Smooth muscle cell (in vitro differentiated cells): ENCODE measurements at regions not wholly inside any gene's neighbourhood (a gene's known extent, or its start where the extent isn't known, plus 50 kb on each side); places are given as distances from the start of the nearest gene placed in this dataset.
"Not testable (repeated sequence)": the region's sequence is repeated elsewhere in the genome, so short reads cannot be mapped to it uniquely, and the experiment has no call there.

ENCODE experiments used
- DNase-seq: peaks from one replicate; lab custom pipeline; 2025; ENCODE audit not compliant: unreplicated experiment; lab: John Stamatoyannopoulos, UW
- H2AFZ ChIP-seq: fragments of 200-600 bp; sonication (generic); 2 replicates; pipeline ENCODE4 v1.6.0; 2016; ENCODE audit warnings: antibody characterized with exemption, low read depth, mild to moderate bottlenecking
- H3F3A ChIP-seq: fragments of 200-600 bp; sonication (generic); 2 replicates; pipeline ENCODE4 v1.6.0; 2017; ENCODE audit warnings: antibody characterized with exemption, low read depth
- H3K27ac ChIP-seq: fragments of 200-600 bp; sonication (generic); 2 replicates; pipeline ENCODE4 v1.5.1; 2016; ENCODE audit warnings: low read depth, mild to moderate bottlenecking
- H3K27me3 ChIP-seq: fragments of 200-600 bp; sonication (generic); 2 replicates; pipeline ENCODE4 v1.6.1; 2016; ENCODE audit warnings: low read depth, mild to moderate bottlenecking
- H3K36me3 ChIP-seq: fragments of 200-600 bp; sonication (generic); 2 replicates; pipeline ENCODE4 v1.5.1; 2016; ENCODE audit warnings: low read depth
- H3K4me1 ChIP-seq: fragments of 200-600 bp; sonication (generic); 2 replicates; pipeline ENCODE4 v1.5.1; 2016; ENCODE audit warnings: low read depth
- H3K4me2 ChIP-seq: fragments of 200-600 bp; sonication (generic); 2 replicates; pipeline ENCODE4 v1.6.0; 2016; ENCODE audit warnings: mild to moderate bottlenecking
- H3K4me3 ChIP-seq: fragments of 200-600 bp; sonication (generic); 2 replicates; pipeline ENCODE4 v1.5.1; 2016; ENCODE audit warnings: mild to moderate bottlenecking
- H3K79me2 ChIP-seq: fragments of 200-600 bp; sonication (generic); 2 replicates; pipeline ENCODE4 v1.6.0; 2016; ENCODE audit warnings: low read depth, mild to moderate bottlenecking
- H3K9ac ChIP-seq: fragments of 200-600 bp; sonication (generic); 2 replicates; pipeline ENCODE4 v1.6.0; 2016; ENCODE audit warnings: low read depth
- H3K9me3 ChIP-seq: fragments of 200-600 bp; sonication (generic); replicated peaks from 2 replicates; pipeline ENCODE4 v1.5.1; 2016; ENCODE audit warnings: low read depth
- H4K20me1 ChIP-seq: fragments of 200-600 bp; sonication (generic); 2 replicates; pipeline ENCODE4 v1.6.0; 2016; ENCODE audit warnings: low read depth
- WGBS: methylation state at CpG from one replicate; pipeline ENCODE4 v1.1.7; 2016; ENCODE audit warnings: low lambda C conversion rate; 5-methylcytosine and 5-hydroxymethylcytosine counted together
- TF ChIP-seq, protein P1 (sequence below): fragments of 200-600 bp; sonication (generic); IDR thresholded peaks from 2 replicates; pipeline ENCODE4 v1.5.1; 2017; ENCODE audit warnings: borderline replicate concordance, mild to moderate bottlenecking, antibody characterized with exemption; ENCODE audit not compliant: insufficient read depth, poor library complexity, severe bottlenecking

DNA sequence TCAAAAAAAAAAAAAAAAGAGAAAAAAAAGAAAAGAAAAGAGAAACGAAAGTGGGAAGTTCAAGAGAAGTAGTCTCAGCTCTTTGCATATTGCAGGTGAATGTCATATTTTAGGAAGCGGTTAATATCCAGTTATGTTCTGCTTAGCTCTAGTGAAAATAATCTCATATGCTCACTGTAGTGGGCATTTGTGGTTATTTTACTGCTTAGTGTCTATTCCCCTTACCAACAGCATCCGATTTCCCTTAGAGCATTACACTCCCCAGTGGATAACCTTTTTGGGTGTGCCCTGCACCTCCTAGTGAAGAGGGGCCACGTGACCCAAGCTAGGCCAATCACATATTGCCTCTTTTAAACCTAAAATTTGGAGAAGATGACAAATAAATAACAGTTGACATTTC lies 111.2 kb upstream of the ZNF827 start:
- Histone ChIP-seq H4K20me1 (no peaks in the 10 kb centered on the region), H2AFZ (no peak overlapping the region), H3K27me3 (no peaks in the 10 kb centered on the region), H3K79me2 (no peaks in the 10 kb centered on the region), H3K36me3 (no peaks in the 10 kb centered on the region), H3K4me1 (no peaks in the 10 kb centered on the region), H3K9me3 (no peaks in the 10 kb centered on the region), H3K4me2 (no peak overlapping the region), H3K4me3 (no peak overlapping the region), H3F3A (no peaks in the 10 kb centered on the region), H3K9ac (no peak overlapping the region), H3K27ac (no peak overlapping the region)
- WGBS, result 92% methylated on average over 4 of the region's 4 CpGs
- no peak for DNase-seq
- TF ChIP-seq, protein P1, sequence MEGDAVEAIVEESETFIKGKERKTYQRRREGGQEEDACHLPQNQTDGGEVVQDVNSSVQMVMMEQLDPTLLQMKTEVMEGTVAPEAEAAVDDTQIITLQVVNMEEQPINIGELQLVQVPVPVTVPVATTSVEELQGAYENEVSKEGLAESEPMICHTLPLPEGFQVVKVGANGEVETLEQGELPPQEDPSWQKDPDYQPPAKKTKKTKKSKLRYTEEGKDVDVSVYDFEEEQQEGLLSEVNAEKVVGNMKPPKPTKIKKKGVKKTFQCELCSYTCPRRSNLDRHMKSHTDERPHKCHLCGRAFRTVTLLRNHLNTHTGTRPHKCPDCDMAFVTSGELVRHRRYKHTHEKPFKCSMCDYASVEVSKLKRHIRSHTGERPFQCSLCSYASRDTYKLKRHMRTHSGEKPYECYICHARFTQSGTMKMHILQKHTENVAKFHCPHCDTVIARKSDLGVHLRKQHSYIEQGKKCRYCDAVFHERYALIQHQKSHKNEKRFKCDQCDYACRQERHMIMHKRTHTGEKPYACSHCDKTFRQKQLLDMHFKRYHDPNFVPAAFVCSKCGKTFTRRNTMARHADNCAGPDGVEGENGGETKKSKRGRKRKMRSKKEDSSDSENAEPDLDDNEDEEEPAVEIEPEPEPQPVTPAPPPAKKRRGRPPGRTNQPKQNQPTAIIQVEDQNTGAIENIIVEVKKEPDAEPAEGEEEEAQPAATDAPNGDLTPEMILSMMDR, result no peak

DNA sequence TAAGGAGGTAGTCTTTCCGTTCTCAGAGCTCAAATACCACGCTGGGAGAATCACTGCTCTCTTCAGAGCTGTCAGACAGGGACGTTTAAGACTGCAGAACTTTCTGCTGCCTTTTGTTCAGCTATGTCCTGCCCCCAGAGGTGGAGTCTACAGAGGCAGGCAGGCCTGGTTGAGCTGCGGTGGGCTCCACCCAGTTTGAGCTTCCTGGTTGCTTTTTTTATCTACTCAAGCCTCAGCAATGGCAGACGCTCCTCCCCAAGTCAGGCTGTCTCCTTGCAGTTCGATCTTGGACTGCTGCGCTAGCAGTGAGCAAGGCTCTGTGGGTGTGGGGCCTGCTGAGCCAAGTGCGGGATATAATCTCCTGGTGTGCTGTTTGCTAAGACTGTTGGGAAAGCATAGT lies 109.1 kb upstream of the ZNF827 start:
- H3K79me2 ChIP-seq, H3K9ac ChIP-seq, DNase-seq, H3K27ac ChIP-seq, H3K4me1 ChIP-seq, H3K4me3 ChIP-seq, H4K20me1 ChIP-seq, H3K27me3 ChIP-seq, H2AFZ ChIP-seq, H3K9me3 ChIP-seq, H3K36me3 ChIP-seq, H3K4me2 ChIP-seq, H3F3A ChIP-seq: not testable (repeated sequence)
- 80% methylated on average over 8 of the region's 8 CpGs for whole genome bisulfite sequencing

DNA sequence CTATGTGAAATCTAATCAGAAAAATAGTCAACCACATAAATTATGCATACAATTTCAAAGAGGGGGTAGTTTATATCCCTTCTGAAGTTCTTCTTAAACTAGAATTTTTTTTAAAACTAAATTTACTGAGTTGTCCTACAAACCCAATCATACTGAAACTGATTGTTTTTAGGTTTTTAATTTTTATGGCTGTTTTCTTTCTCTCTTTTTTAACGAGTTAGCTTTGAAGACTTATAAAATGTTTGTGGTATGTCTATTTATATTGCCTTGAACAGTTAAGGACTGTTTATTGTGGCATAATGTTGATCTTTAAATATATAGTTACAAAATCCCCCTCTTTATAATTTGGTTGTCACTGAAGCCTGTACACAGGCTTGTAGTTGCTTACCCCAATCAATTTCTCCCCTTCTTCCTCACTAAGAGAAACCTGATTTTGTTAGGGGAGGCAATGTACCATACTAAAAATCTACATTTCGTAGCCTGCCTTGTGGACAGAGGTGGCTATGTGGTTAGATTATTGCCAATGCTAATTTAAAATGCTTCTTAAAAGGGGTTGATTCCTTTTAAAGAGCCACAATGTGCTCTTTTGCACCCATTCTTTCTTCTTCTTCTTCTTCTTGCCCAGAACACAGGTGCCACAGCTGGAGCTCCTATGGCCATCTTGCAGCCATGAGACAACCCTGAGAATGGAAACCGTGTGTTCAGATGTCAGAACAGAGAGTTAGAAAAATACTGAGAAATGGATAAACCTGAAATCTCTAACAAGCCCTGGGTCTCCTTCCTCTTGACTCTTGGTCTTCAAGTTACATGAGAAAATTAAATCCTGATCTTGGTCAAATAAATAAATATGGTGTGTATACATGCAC lies 102.7 kb upstream of the ZNF827 start:
- no peak overlapping the region for H2AFZ ChIP-seq
- H4K20me1 ChIP-seq, result no peaks in the 10 kb centered on the region
- no peak overlapping the region for H3K27ac ChIP-seq
- no peaks in the 10 kb centered on the region for H3K79me2 ChIP-seq
- TF ChIP-seq, protein P1, result no peak
- no peak overlapping the region for H3K9ac ChIP-seq
- no peaks in the 10 kb centered on the region for H3K4me1 ChIP-seq
- H3F3A ChIP-seq, result no peaks in the 10 kb centered on the region
- H3K9me3 ChIP-seq, result no peaks in the 10 kb centered on the region
- no peak for DNase-seq
- no peaks in the 10 kb centered on the region for H3K27me3 ChIP-seq
- no peak overlapping the region for H3K4me2 ChIP-seq
- 85% methylated on average over 3 of the region's 3 CpGs for WGBS
- no peak overlapping the region for H3K4me3 ChIP-seq
- no peaks in the 10 kb centered on the region for H3K36me3 ChIP-seq

DNA sequence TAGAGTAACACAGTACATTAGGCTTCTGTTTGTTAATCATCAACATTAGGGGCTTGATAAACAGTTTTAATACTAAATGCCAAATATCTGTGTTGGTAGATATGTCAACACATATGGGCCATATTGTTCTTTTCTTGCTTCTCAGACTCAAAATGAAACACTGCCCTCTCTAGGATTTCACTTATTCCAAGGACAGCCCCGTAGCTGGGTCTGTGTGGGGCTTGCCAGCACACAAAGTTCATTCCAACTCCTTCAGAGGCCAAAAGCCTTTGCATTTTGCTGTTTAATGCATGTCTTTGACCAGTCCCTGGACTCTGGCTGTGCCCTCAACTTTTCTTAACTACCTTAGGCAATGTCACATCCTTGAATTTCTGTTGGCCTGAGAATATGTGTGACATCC lies 102.0 kb upstream of the ZNF827 start:
- Histone ChIP-seq H4K20me1 (no peaks in the 10 kb centered on the region), H3K27ac (no peak overlapping the region), H3K36me3 (no peaks in the 10 kb centered on the region), H3K79me2 (no peaks in the 10 kb centered on the region), H3K4me2 (no peak overlapping the region), H3K9me3 (no peaks in the 10 kb centered on the region), H2AFZ (no peak overlapping the region), H3K4me3 (no peak overlapping the region), H3K4me1 (no peaks in the 10 kb centered on the region), H3K27me3 (no peaks in the 10 kb centered on the region), H3K9ac (no peak overlapping the region), H3F3A (no peaks in the 10 kb centered on the region)
- 64% methylated on average over 1 of the region's 1 CpG for WGBS
- DNase-seq, result no peak
- TF ChIP-seq, protein P1, result no peak
